GM12891 (cell line): ENCODE measurements at regions not wholly inside any gene's neighbourhood (a gene's known extent, or its start where the extent isn't known, plus 50 kb on each side); places are given as distances from the start of the nearest gene placed in this dataset.

Experiments
- PAX5 ChIP-seq: IDR thresholded peaks from 2 replicates; pipeline ENCODE4 v1.6.1; 2011; ENCODE audit warnings: low read length, moderate library complexity, mild to moderate bottlenecking; ENCODE audit not compliant: insufficient read depth, severe bottlenecking
- POLR2A ChIP-seq: IDR thresholded peaks from 2 replicates; pipeline ENCODE4 v1.6.1; 2011; ENCODE audit warnings: low read depth, low read length, control low read depth
- POLR2AphosphoS5 ChIP-seq: IDR thresholded peaks from 2 replicates; pipeline ENCODE4 v1.6.1; 2011; ENCODE audit warnings: low read depth, low read length, control low read depth
- TAF1 ChIP-seq: IDR thresholded peaks from 2 replicates; pipeline ENCODE4 v1.6.1; 2011; ENCODE audit warnings: low read depth, low read length, control low read depth

DNA sequence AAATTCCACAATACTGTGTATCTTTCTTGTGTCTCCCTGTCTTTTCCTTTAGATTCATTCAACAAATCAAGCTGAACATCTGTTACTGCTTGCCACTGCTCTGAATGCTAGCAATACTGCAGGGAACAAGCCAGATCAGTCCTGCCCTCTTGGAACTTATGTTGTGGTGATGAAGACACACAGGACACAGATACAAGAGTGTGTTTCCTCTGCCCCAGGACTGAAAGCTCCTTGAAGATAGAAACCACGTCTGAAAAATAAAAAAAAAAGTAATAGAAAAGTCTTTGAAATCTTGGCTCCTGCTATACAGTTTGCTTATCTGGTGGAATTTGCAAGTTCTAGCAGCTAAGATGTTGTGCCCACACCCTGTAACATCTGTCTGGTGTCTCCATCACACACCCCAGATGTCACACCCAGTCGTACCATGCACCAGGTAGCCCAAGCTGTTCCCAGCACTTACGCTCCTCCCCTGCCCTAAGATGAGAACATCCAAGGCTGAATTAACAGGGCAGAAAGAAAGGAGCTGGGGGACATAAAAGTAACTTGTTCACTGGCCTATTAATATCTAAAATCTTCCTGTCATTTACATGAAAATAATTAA is 80.2 kb upstream of the GALNT2 start:
- no peak for TF ChIP-seq TAF1
- TF ChIP-seq POLR2A = no peak
- TF ChIP-seq POLR2AphosphoS5 = no peak
- no peak for TF ChIP-seq PAX5
